ENCODE measurements at regions not wholly inside any gene's neighbourhood (a gene's known extent, or its start where the extent isn't known, plus 50 kb on each side); places are given as distances from the start of the nearest gene placed in this dataset.

GRCh38 chr10:28833313-28833712 is 156.0 kb downstream of the BAMBI start:
- TF ChIP-seq EZH2phosphoT487 (IDR thresholded peaks at IDR 0.05; ENCODE audit: unreplicated experiment) (no peak), CTCF (conservative IDR thresholded peaks at IDR 0.05; ENCODE audit: low read depth in 2 of 2) (no peak), CREB1 (CRISPR knock-in tag; IDR thresholded peaks at IDR 0.05; ENCODE audit: low read depth) (no peak), ZNF331 (CRISPR knock-in tag; IDR thresholded peaks at IDR 0.05; ENCODE audit: low read depth) (no peak), JUNB (IDR thresholded peaks at IDR 0.05; ENCODE audit: unreplicated experiment) (no peak), EZH2 (IDR thresholded peaks at IDR 0.05; ENCODE audit: low read depth, unreplicated experiment) (no peak), REST (IDR thresholded peaks at IDR 0.05; ENCODE audit: unreplicated experiment) (no peak), POLR2AphosphoS5 (IDR thresholded peaks at IDR 0.05; ENCODE audit: low read depth) (no peak)

Data from GM23338 (cell line).